K562 (cell line): ENCODE measurements at regions not wholly inside any gene's neighbourhood (a gene's known extent, or its start where the extent isn't known, plus 50 kb on each side); places are given as distances from the start of the nearest gene placed in this dataset.

ENCODE experiments used
- ATAC-seq: fragments of 200-7000 bp; cut with Tn5 transposase; 3 replicates; pipeline ENCODE4 v1.9.1; 2020; ENCODE audit warnings: moderate library complexity
- BruUV-seq: library from RNA; stranded (reverse); fragments of 400-500 nt; replicated peaks from 2 replicates; lab custom pipeline; 2021; lab: Mats Ljungman, UMichigan
- CTCF ChIA-PET: fragments of 300-600 bp; formaldehyde crosslinking; extraction: SDS; loops from one replicate; lab custom pipeline; 2021; ENCODE audit warnings: low intra/inter-chr PET ratio; lab: Yijun Ruan, JAX
- POLR2A ChIA-PET: fragments of 300-600, 350-650 bp; sonication (Branson Sonifier 250); formaldehyde crosslinking; extraction: SDS; loops from one replicate; lab custom pipeline; 2021; ENCODE audit warnings: antibody characterized with exemption, inconsistent platforms; lab: Yijun Ruan, JAX
- DNase-seq, 4 experiments: peaks; one replicate each; pipeline versions ENCODE4 v3.0.0 to v3.0.0-alpha.2; 2011 to 2018; ENCODE audit warnings: low spot score in 3 of 4, mixed read lengths in 3 of 4; ENCODE audit errors: extremely low read depth in 1 of 4
- FAIRE-seq: peaks from 2 replicates; lab custom pipeline; 2011; peaks lifted over from hg19 to GRCh38; lab: Jason Lieb, UNC
- H2AFZ ChIP-seq: 2 replicates; pipeline ENCODE4 v1.6.0; 2011; ENCODE audit warnings: low read depth, low read length, control low read depth, inconsistent platforms
- H3K27ac ChIP-seq: fragments of 200-600 bp; 3 replicates; pipeline ENCODE4 v1.8.0; 2011; ENCODE audit warnings: low read depth, mild to moderate bottlenecking, control low read depth, inconsistent platforms, low read length, moderate library complexity, mixed read lengths; ENCODE audit errors: extremely low read depth
- H3K27me3 ChIP-seq, 2 experiments: fragments of 300-600 bp in 1 of 2; 2 replicates in 1 of 2; 3 replicates in 1 of 2; pipeline versions ENCODE4 v1.6.0 to v1.8.0; 2011; ENCODE audit warnings: inconsistent platforms in 2 of 2, low read length in 2 of 2, mild to moderate bottlenecking in 1 of 2, mixed read lengths in 1 of 2, moderate library complexity in 1 of 2; ENCODE audit not compliant: control insufficient read depth in 2 of 2, insufficient read depth in 2 of 2
- H3K36me3 ChIP-seq: fragments of 300-600 bp; 3 replicates; pipeline ENCODE4 v1.8.0; 2011; ENCODE audit warnings: mild to moderate bottlenecking, low read length, inconsistent platforms; ENCODE audit not compliant: control insufficient read depth, insufficient read depth
- H3K4me1 ChIP-seq, 2 experiments: fragments of 200-600 bp in 1 of 2; replicated peaks in 1 of 2; 2 replicates in 1 of 2; 3 replicates in 1 of 2; pipeline versions ENCODE4 v1.5.1 to v1.8.0; 2011; ENCODE audit warnings: inconsistent platforms in 2 of 2, low read length in 2 of 2, mild to moderate bottlenecking in 1 of 2, mixed read lengths in 1 of 2, moderate library complexity in 1 of 2; ENCODE audit not compliant: control insufficient read depth in 2 of 2, insufficient read depth in 2 of 2
- H3K4me2 ChIP-seq: 2 replicates; pipeline ENCODE4 v1.6.1; 2011; ENCODE audit warnings: low read length, control low read depth, inconsistent platforms, mixed read lengths; ENCODE audit not compliant: insufficient read depth
- H3K4me3 ChIP-seq: fragments of 200-600 bp; sonication (generic), shearing (Covaris generic); 2 replicates; pipeline ENCODE4 v1.5.1; 2016; ENCODE audit warnings: control low read depth, inconsistent platforms
- H3K79me2 ChIP-seq: fragments of 200-600 bp; 3 replicates; pipeline ENCODE4 v1.8.0; 2011; ENCODE audit warnings: low read length, inconsistent platforms; ENCODE audit not compliant: control insufficient read depth, insufficient read depth
- H3K9ac ChIP-seq, 2 experiments: 2 replicates each; pipeline versions ENCODE4 v1.6.0 to v1.6.1; 2011; ENCODE audit warnings: low read depth in 2 of 2, low read length in 2 of 2, control low read depth in 1 of 2, inconsistent platforms in 1 of 2, mild to moderate bottlenecking in 1 of 2, mixed read lengths in 1 of 2; ENCODE audit not compliant: insufficient read depth in 1 of 2
- H3K9me1 ChIP-seq: one replicate; pipeline ENCODE4 v1.6.0; 2011; ENCODE audit warnings: inconsistent platforms, mild to moderate bottlenecking, low read length, moderate library complexity; ENCODE audit not compliant: control insufficient read depth, insufficient read depth
- H3K9me3 ChIP-seq: replicated peaks from 2 replicates; pipeline ENCODE4 v1.5.1; 2011; ENCODE audit warnings: low read depth, low read length, inconsistent platforms; ENCODE audit not compliant: control insufficient read depth, insufficient read depth
- H4K20me1 ChIP-seq: replicated peaks from 2 replicates; pipeline ENCODE4 v1.6.1; 2011; ENCODE audit warnings: low read length, inconsistent platforms, mixed read lengths; ENCODE audit not compliant: control insufficient read depth, insufficient read depth
- GTF2E2 ChIP-seq: fragments of 200-800 bp; sonication (Bioruptor generic); IDR thresholded peaks from 2 replicates; pipeline ENCODE4 v1.6.1; 2016; ENCODE audit warnings: missing genetic modification characterization, missing compliant biosample characterization
- MBD2 ChIP-seq: sonication (generic); IDR thresholded peaks from 2 replicates; pipeline ENCODE4 v1.6.1; 2016; ENCODE audit warnings: low read depth, borderline replicate concordance
- MXI1 ChIP-seq: IDR thresholded peaks from 2 replicates; pipeline ENCODE4 v1.6.1; 2011; ENCODE audit warnings: low read depth, mild to moderate bottlenecking, improper control_type of control experiment, low read length
- NCOA4 ChIP-seq: fragments of 450-650 bp; IDR thresholded peaks from 2 replicates; pipeline ENCODE4 v1.6.1; 2018; ENCODE audit warnings: mild to moderate bottlenecking; ENCODE audit not compliant: partially characterized antibody
- PTTG1 ChIP-seq: fragments of 450-650 bp; IDR thresholded peaks from 2 replicates; pipeline ENCODE4 v1.6.1; 2016; ENCODE audit warnings: low read depth, mild to moderate bottlenecking, missing genetic modification characterization, missing compliant biosample characterization
- SLC30A9 ChIP-seq: fragments of 250-450 bp; sonication (Bioruptor Pico); IDR thresholded peaks from 2 replicates; pipeline ENCODE4 v1.8.0; 2022; ENCODE audit warnings: mild to moderate bottlenecking, moderate library complexity
- SP2 ChIP-seq: IDR thresholded peaks from 2 replicates; pipeline ENCODE4 v1.6.1; 2011; ENCODE audit warnings: mild to moderate bottlenecking, low read depth, low read length, moderate library complexity; ENCODE audit not compliant: poor library complexity, severe bottlenecking; ENCODE audit errors: extremely low read depth
- WGBS: fragments of 100-300 bp; shearing (Covaris generic); methylation state at CpG from one replicate; pipeline ENCODE4 v1.1.6; 2016; ENCODE audit warnings: low coverage, mixed read lengths; ENCODE audit not compliant: insufficient coverage; ENCODE audit errors: missing lambda C conversion rate; 5-methylcytosine and 5-hydroxymethylcytosine counted together
- in situ Hi-C: fragments of 300-500 bp; cut with MboI; formaldehyde crosslinking; loops from 4 replicates; pipeline ENCODE4 v1.15.0; 2018; ENCODE audit warnings: inconsistent platforms, mixed read lengths
- intact Hi-C: fragments of 100-400 bp; cut with micrococcal nuclease; formaldehyde crosslinking; loops from 2 replicates; pipeline ENCODE4 v1.14.2; 2022
- TF ChIP-seq, protein P1 (sequence below): fragments of 450-650 bp; formaldehyde crosslinking; IDR thresholded peaks from 2 replicates; pipeline ENCODE4 v1.4.0; 2020; ENCODE audit warnings: mild to moderate bottlenecking, mixed read lengths
- TF ChIP-seq, protein P2 (sequence below): sonication (generic); formaldehyde crosslinking; IDR thresholded peaks from 2 replicates; pipeline ENCODE4 v1.8.1; 2023; ENCODE audit warnings: mild to moderate bottlenecking, missing genetic modification reagents, moderate library complexity
- TF ChIP-seq, protein P3 (sequence below): sonication (generic); formaldehyde crosslinking; IDR thresholded peaks from 2 replicates; pipeline ENCODE4 v1.8.1; 2023; ENCODE audit warnings: missing genetic modification reagents, mild to moderate bottlenecking, borderline replicate concordance
- TF ChIP-seq, protein P4 (sequence below): fragments of 450-650 bp; IDR thresholded peaks from 2 replicates; pipeline ENCODE4 v1.6.1; 2018; ENCODE audit warnings: mild to moderate bottlenecking, low read depth; ENCODE audit not compliant: partially characterized antibody

DNA sequence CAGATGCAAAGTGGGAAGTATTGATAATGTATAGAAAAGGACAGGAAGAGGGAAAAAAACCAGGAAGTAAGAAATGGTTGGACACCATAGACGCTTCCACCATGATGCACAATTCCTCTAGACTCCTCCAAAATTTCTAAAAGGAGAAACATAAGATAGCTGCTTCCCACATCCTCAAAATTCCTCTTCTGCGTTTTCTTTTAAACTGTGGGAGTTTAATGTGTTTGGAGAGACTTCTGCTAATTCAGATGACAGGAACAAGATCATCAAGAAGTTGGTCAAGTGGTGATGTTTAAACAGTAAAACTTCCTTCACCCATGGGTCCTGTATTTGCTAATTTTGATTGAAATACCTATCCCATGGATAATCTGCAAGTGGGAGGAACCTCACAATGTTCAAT, 130.2 kb downstream of the IRS2 start:
- CTCF ChIA-PET = no interaction called here
- TF ChIP-seq SP2 (no peak), GTF2E2 (tag) (no peak), SLC30A9 (CRISPR knock-in tag) (no peak), MBD2 (no peak), NCOA4 (no peak), MXI1 (no peak), PTTG1 (tag) (no peak)
- TF ChIP-seq, protein P1, sequence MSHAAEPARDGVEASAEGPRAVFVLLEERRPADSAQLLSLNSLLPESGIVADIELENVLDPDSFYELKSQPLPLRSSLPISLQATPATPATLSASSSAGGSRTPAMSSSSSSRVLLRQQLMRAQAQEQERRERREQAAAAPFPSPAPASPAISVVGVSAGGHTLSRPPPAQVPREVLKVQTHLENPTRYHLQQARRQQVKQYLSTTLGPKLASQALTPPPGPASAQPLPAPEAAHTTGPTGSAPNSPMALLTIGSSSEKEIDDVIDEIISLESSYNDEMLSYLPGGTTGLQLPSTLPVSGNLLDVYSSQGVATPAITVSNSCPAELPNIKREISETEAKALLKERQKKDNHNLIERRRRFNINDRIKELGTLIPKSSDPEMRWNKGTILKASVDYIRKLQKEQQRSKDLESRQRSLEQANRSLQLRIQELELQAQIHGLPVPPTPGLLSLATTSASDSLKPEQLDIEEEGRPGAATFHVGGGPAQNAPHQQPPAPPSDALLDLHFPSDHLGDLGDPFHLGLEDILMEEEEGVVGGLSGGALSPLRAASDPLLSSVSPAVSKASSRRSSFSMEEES = no peak
- TF ChIP-seq, protein P2, sequence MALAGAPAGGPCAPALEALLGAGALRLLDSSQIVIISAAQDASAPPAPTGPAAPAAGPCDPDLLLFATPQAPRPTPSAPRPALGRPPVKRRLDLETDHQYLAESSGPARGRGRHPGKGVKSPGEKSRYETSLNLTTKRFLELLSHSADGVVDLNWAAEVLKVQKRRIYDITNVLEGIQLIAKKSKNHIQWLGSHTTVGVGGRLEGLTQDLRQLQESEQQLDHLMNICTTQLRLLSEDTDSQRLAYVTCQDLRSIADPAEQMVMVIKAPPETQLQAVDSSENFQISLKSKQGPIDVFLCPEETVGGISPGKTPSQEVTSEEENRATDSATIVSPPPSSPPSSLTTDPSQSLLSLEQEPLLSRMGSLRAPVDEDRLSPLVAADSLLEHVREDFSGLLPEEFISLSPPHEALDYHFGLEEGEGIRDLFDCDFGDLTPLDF = no peak
- TF ChIP-seq, protein P3, sequence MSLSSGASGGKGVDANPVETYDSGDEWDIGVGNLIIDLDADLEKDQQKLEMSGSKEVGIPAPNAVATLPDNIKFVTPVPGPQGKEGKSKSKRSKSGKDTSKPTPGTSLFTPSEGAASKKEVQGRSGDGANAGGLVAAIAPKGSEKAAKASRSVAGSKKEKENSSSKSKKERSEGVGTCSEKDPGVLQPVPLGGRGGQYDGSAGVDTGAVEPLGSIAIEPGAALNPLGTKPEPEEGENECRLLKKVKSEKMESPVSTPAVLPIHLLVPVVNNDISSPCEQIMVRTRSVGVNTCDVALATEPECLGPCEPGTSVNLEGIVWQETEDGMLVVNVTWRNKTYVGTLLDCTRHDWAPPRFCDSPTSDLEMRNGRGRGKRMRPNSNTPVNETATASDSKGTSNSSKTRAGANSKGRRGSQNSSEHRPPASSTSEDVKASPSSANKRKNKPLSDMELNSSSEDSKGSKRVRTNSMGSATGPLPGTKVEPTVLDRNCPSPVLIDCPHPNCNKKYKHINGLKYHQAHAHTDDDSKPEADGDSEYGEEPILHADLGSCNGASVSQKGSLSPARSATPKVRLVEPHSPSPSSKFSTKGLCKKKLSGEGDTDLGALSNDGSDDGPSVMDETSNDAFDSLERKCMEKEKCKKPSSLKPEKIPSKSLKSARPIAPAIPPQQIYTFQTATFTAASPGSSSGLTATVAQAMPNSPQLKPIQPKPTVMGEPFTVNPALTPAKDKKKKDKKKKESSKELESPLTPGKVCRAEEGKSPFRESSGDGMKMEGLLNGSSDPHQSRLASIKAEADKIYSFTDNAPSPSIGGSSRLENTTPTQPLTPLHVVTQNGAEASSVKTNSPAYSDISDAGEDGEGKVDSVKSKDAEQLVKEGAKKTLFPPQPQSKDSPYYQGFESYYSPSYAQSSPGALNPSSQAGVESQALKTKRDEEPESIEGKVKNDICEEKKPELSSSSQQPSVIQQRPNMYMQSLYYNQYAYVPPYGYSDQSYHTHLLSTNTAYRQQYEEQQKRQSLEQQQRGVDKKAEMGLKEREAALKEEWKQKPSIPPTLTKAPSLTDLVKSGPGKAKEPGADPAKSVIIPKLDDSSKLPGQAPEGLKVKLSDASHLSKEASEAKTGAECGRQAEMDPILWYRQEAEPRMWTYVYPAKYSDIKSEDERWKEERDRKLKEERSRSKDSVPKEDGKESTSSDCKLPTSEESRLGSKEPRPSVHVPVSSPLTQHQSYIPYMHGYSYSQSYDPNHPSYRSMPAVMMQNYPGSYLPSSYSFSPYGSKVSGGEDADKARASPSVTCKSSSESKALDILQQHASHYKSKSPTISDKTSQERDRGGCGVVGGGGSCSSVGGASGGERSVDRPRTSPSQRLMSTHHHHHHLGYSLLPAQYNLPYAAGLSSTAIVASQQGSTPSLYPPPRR = no peak
- TF ChIP-seq, protein P4, sequence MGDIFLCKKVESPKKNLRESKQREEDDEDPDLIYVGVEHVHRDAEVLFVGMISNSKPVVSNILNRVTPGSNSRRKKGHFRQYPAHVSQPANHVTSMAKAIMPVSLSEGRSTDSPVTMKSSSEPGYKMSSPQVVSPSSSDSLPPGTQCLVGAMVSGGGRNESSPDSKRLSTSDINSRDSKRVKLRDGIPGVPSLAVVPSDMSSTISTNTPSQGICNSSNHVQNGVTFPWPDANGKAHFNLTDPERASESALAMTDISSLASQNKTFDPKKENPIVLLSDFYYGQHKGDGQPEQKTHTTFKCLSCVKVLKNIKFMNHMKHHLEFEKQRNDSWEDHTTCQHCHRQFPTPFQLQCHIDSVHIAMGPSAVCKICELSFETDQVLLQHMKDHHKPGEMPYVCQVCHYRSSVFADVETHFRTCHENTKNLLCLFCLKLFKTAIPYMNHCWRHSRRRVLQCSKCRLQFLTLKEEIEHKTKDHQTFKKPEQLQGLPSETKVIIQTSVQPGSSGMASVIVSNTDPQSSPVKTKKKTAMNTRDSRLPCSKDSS = no peak

More for the DNA sequence above, 130.2 kb downstream of the IRS2 start:
- Histone ChIP-seq H3K79me2 (no peaks in the 10 kb centered on the region), H3K36me3 (no peaks in the 10 kb centered on the region), H2AFZ (no peak overlapping the region), H3K9me1 (no peaks in the 10 kb centered on the region), H3K27me3 (peaks cover 0 to 5% of the 10 kb centered on the region in 2 experiments; a peak in 3 of 5 replicates), H3K4me3 (no peak overlapping the region), H3K4me1 (no peaks in the 10 kb centered on the region), H3K9ac (no peak overlapping the region), H4K20me1 (no peaks in the 10 kb centered on the region), H3K27ac (no peak overlapping the region), H3K4me2 (no peak overlapping the region), H3K9me3 (no peaks in the 10 kb centered on the region)
- no TSS peak for BruUV-seq
- no peak for FAIRE-seq
- POLR2A ChIA-PET = no interaction called here
- 0% methylated on average over 1 of the region's 2 CpGs for WGBS
- DNase-seq = no peak
- intact Hi-C loops (no loop called here), in situ Hi-C loops (no loop called here)
- ATAC-seq = no peak
